HG02852 (cell line): ENCODE measurements at regions not wholly inside any gene's neighbourhood (a gene's known extent, or its start where the extent isn't known, plus 50 kb on each side); places are given as distances from the start of the nearest gene placed in this dataset.
"Not testable (repeated sequence)": the region's sequence is repeated elsewhere in the genome, so short reads cannot be mapped to it uniquely, and the experiment has no call there.

Experiments
- ATAC-seq: cut with Tn5 transposase; IDR thresholded peaks from one replicate; pipeline ENCODE4 v1.9.1; 2021; ENCODE audit warnings: mild to moderate bottlenecking, moderate library complexity; ENCODE audit not compliant: unreplicated experiment

DNA sequence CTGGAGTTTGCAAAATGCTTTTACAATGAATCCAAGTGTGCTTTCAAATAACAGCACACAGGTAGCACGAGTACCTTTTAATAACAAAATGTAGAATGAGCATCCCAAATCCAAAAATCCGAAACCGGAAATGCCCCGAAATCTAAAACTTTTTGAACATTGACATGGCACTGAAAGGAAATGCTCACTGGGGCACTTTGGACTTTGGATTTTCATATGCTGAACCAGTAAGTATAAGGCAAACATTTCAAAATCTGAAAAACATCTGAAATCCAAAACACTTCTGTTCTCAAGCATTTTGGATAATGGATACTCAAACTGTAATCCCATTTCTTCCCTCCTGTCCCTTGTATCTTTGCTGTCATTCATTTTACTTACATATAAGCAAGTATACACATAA, 50.1 kb downstream of the GCNT4 start:
- no peak for ATAC-seq

- no peak for ATAC-seq
Observed at GRCh38 chr5:74995926-74996325, 56.4 kb downstream of the GCNT4 start.

DNA sequence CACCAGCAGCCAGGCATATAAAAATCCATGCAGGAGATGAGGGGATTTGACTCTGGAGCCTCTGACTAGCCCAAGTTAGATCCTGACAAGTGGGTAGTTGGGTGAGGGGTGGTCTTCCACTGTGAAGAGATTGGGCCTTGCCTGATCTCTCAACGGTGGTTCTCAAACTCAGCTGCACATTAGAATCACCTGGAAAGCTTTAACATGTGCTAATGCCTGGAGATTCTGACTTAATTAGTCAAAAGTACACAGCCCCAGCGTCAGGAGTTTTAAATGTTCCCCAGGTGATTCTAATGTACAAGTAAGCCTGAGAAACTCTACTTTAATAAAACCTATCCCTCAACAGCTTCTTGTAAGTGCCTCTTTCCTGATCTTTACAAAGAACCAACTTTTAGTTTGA, 57.5 kb downstream of the GCNT4 start:
- ATAC-seq = no peak

GRCh38 chr5:74993743-74994142, 58.6 kb downstream of the GCNT4 start:
- no peak for ATAC-seq

DNA sequence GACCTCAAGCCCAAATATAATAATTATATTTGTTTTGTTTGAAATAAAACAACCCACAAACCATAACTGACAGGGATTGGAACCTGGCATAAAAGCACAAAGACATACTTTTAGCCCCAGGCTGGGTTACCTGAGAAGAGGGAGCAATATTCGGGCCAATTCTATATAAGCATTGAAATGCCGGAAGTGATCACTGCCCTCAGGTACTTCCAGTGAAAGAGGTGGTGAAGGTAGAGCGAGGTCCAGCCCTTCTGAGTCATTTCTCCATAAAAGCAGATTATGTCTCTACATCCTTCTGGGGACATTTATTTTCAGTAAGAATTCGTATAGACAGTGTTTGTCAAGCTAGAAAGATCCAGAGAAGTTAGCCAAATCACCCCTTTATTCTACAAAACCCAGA, 59.6 kb downstream of the GCNT4 start:
- no peak for ATAC-seq

DNA sequence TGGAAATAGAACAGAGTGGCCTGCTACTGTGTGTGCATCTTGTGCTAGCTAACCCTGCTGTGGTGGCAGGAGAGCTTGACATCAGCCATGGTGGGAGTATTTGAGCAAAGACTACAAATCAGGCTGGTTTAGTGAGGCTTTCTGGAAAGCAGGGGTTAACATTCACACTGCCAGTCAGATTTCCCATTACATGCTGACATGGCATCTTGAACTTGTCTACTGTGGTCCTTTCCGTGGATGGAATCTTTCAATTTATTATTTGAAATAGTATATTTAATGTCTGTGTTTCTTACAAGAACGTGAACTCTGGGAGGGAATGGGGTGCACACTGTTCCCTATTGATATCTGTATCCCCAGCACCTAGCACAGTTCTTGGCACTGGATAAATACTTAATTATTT, 60.8 kb downstream of the GCNT4 start:
- no peak for ATAC-seq

DNA sequence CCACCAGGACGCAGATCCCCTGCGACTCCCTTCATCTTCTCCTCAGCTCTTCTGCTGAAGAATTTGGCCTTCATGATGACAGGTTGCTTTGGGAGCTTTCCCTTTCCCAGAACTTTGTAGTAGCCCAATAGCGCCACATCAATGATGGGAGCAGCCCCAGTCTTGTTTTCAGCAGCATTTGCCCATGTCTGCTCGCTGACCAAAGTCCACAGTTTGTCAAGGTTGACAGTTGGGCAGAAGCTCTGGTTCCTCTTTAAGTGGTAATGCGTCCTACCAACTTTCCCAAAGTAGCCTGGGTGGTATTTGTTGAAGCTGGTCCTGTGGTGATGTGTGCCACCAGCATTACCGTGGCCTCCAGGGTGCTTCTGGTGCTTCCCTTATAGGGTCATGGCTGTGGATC, 62.2 kb downstream of the GCNT4 start:
- no peak for ATAC-seq

DNA sequence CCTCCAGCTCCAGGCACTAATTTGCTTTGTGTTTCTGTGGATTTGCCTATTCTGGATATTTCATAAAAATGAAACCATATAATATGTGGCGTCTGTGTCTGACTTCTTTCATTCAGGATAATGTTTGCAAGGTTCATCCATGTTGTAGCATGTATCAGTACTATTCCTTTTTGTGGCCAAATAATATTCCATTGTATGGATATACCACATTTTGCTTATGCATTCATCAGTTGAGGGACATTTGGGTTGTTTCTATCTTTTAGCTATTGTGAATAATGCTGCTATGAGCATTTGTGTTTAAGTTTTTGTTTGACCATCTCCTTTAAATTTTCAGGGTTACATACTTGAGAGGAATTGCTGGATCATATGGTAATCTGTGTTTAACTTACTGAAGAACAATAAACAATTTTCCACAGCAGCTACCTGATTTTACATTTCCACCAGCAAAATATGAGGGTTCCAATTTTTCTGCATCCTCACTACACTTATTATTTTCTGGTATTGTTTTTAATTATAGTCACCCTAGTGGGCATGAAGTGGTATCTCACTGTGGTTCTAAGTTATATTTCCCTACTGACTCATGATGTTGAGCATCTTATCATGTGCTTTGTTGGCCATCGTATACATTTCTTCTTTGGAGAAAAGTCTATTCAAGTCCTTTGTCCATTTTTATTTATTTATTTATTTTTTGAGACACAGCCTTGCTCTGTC, 63.9 kb downstream of the GCNT4 start:
- ATAC-seq = no peak

DNA sequence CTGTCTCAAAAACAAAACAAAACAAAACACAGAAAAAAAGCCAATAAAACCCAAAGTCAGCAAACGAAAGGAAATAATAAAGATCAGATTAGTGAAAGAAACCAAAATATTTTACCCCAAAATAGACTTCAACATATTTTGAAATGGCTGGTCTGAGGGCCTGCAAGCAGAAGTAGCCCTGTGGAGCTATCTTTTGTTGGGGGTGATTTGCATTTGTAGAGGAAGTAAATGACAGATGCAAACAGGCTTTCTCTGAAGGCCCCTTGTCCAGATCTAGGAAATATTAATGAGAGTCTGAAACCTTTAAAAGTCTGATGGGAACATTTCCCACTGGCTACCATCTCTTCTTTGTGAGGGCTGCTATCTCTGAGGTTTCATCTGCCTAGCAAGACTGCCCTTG, 74.0 kb downstream of the GCNT4 start:
- no peak for ATAC-seq

DNA sequence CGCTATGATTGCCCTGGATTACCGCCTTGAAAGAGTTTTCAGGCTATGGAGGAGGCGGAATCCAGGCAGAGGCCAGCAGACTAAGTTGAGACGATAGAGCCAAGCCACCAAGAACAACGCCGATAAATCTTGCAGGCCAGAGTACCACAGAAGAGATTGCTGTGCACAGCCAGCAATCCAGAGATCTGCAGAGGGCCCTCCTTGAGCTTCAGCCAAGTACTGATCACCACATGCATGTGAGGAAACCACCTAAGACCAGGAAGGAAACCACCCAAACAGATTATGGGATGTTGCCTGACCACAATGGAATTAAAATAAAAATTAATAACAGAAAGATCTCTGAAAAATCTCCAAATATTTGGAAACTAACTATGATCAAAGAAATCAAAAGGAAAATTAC, 74.9 kb downstream of the GCNT4 start:
- no peak for ATAC-seq

- no peak for ATAC-seq
Observed at GRCh38 chr5:74976651-74977050, 75.7 kb downstream of the GCNT4 start.

- ATAC-seq = no peak
Observed at GRCh38 chr5:74975582-74975981, 76.8 kb downstream of the GCNT4 start.

- no peak for ATAC-seq
Observed at GRCh38 chr5:74974451-74975091, 77.8 kb downstream of the GCNT4 start.

DNA sequence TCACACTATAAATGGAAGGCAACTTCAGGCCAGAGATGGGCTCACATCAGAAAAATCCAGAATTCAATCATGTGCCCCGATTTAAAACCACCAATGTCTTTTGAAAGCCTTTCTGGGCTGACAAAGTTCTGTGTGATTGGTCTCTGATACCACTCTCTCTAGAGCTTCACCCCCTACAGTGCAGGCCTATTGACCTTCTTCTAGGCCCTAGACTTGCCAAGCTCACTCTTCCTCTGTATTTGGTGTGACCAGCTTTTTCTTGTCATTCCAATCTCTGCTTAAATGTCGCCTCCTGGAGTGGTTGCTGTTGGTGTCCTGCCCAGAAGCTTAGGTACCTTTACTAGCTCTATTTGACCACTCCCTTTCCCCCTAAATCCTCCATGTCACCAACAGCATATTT, 78.7 kb downstream of the GCNT4 start:
- no peak for ATAC-seq

DNA sequence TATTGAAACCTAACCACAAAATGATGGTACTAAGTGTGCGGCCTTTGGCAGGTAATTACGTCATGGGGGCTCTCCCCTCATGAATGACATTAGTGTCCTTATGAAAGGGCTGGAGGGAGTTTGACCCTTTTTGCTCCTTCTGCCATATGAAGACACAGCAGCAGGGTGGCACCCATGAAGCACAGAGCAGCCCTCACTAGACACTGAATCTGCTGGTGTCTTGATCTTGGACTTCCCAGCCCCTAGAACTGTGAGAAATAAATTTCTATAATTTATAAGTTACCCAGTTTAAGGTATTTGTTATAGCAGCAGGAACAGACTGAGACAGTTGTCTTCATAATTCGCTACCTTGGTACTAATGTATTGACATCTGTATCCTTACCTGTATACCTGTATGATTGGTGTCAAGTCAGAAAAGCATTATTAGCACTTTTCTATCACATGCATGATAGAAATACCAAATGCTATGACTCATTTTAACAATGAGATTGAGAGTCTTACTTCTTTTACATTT, 80.4 kb downstream of the GCNT4 start:
- no peak for ATAC-seq

DNA sequence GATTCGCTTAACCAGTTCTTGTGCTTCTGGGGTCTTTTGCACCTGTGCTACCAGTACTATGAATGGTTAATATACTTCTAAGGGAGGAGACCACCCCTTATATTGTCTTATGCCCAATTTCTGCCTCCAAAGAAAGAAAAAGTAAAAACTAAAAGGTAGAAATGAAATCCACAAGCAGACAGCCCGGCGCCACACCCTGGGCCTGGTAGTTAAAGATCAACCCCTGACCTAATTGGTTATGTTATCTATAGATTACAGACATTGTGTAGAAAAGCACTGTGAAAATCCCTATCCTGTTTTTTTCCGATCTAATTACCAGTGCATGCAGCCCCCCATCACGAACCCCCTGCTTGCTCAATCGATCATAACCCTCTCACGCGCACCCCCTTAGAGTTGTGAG, 81.5 kb downstream of the GCNT4 start:
- not testable (repeated sequence) for ATAC-seq

DNA sequence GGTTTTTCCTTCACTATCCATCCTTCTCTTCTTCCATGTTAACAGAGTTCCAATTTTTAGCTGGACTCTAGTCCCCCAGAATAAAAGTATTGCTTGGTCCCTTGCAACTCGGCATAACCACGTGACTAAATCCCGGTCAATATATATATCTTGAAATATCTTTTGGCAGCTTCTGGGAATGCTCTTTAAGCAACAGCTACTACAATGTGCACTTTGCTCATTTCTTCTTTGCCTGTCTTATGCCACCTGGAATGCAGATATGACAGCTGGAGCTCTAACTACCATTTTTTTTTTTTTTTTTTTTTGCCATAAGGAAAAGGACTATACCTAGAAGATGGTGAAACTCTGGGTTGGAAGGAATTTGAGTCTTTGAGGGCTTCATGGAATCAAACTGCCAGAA, 82.6 kb downstream of the GCNT4 start:
- ATAC-seq = no peak

DNA sequence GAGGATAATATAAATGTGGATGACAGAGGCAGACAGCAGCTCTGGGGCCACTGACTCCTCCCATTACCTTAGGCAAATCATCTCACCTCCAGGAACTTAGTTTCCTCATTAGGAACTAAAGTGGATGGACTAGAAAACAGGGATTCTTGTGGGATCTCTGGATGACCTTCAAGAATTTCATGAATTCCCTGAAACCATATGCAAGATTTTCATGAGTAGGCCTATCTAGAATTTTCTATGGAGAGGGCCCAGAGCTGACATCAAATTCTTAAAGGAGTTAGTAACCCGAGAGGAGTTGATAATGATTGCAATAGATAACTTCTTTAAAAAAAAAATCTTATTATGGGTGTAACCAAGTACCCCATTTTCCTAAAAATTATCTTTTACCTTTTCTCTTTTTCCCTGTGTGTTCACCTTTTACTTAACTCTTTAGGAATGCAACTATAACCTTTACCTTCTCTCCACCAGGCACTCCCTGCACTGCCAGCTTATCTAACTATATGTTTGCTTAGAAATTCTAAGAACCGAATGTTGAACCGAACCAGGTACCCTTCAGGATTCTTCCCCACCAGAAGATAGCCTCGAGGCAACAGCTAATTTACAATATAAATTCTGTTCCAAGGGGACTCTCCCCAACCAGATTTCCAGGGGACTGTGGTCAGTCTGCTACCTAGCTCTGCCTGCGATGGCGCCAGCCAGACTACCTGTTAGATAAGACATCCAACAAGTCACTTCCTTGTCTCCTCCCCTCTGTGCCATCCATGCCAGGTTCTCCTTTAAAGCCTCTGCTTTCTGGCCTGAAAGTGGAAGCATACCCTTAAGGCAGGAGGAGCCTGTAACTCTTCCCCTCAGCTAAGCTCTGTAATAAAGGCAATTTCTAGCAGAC, 86.0 kb downstream of the GCNT4 start:
- ATAC-seq = no peak

- ATAC-seq = no peak
Observed at GRCh38 chr5:74963407-74963806, 89.0 kb downstream of the GCNT4 start.

GRCh38 chr5:74957906-74958305, 91.7 kb upstream of the FAM169A start:
- ATAC-seq = no peak

- ATAC-seq = no peak
Observed at GRCh38 chr5:74957029-74957784, 91.0 kb upstream of the FAM169A start.
